Ureter (tissue), 1 donor: ENCODE measurements at regions not wholly inside any gene's neighbourhood (a gene's known extent, or its start where the extent isn't known, plus 50 kb on each side); places are given as distances from the start of the nearest gene placed in this dataset.
"Not testable (repeated sequence)": the region's sequence is repeated elsewhere in the genome, so short reads cannot be mapped to it uniquely, and the experiment has no call there.

Experiments
- DNase-seq: peaks from one replicate; pipeline ENCODE4 v3.0.0-alpha.2; 2020; ENCODE audit warnings: low spot score
- donor health status: DM: yes; HTN: yes; CAD: no.

GRCh38 chr5:52255308-52255707 lies 532.4 kb upstream of the ITGA1 start:
- DNase-seq = no peak

GRCh38 chr5:52262844-52263243 lies 524.9 kb upstream of the ITGA1 start:
- DNase-seq = no peak

GRCh38 chr5:52269401-52269800 lies 518.3 kb upstream of the ITGA1 start:
- no peak for DNase-seq

GRCh38 chr5:52269859-52270258 lies 517.9 kb upstream of the ITGA1 start:
- no peak for DNase-seq

- DNase-seq = no peak
Observed at GRCh38 chr5:52275639-52276038, 512.1 kb upstream of the ITGA1 start.

- no peak for DNase-seq
Observed at GRCh38 chr5:52277101-52277500, 510.6 kb upstream of the ITGA1 start.

- no peak for DNase-seq
Observed at GRCh38 chr5:52282647-52283046, 505.1 kb upstream of the ITGA1 start.

- DNase-seq = no peak
Observed at GRCh38 chr5:52283221-52283620, 504.5 kb upstream of the ITGA1 start.

- DNase-seq = no peak
Observed at GRCh38 chr5:52300703-52301372, 486.9 kb upstream of the ITGA1 start.

- DNase-seq = not testable (repeated sequence)
Observed at GRCh38 chr5:52304816-52305215, 482.9 kb upstream of the ITGA1 start.

- DNase-seq = no peak
Observed at GRCh38 chr5:52328220-52328806, 459.4 kb upstream of the ITGA1 start.

- no peak for DNase-seq
Observed at GRCh38 chr5:52331725-52332124, 456.0 kb upstream of the ITGA1 start.

- no peak for DNase-seq
Observed at GRCh38 chr5:52334367-52334766, 453.3 kb upstream of the ITGA1 start.

GRCh38 chr5:52339285-52339684 lies 448.4 kb upstream of the ITGA1 start:
- DNase-seq = no peak

- DNase-seq = no peak
Observed at GRCh38 chr5:52342361-52342760, 445.4 kb upstream of the ITGA1 start.

- DNase-seq = no peak
Observed at GRCh38 chr5:52356311-52356918, 431.3 kb upstream of the ITGA1 start.

- DNase-seq = no peak
Observed at GRCh38 chr5:52359261-52359660, 428.5 kb upstream of the ITGA1 start.

- no peak for DNase-seq
Observed at GRCh38 chr5:52360985-52361384, 426.7 kb upstream of the ITGA1 start.

GRCh38 chr5:52374286-52374685 lies 413.4 kb upstream of the ITGA1 start:
- no peak for DNase-seq

GRCh38 chr5:52375969-52376368 lies 411.7 kb upstream of the ITGA1 start:
- no peak for DNase-seq

GRCh38 chr5:52376592-52376991 lies 411.1 kb upstream of the ITGA1 start:
- DNase-seq = no peak

GRCh38 chr5:52378237-52378636 lies 409.5 kb upstream of the ITGA1 start:
- no peak for DNase-seq

GRCh38 chr5:52388349-52388748 lies 399.4 kb upstream of the ITGA1 start:
- DNase-seq = no peak
